AG04450 (cell line): ENCODE measurements at regions not wholly inside any gene's neighbourhood (a gene's known extent, or its start where the extent isn't known, plus 50 kb on each side); places are given as distances from the start of the nearest gene placed in this dataset.

Experiments
- CTCF ChIA-PET: fragments of 300-600, 350-600 bp; formaldehyde crosslinking; extraction: SDS; loops from one replicate; lab custom pipeline; 2022; ENCODE audit warnings: antibody characterized with exemption, inconsistent platforms; lab: Charles Lee
- POLR2A ChIA-PET: fragments of 350-600 bp; formaldehyde crosslinking; extraction: SDS; loops from one replicate; lab custom pipeline; 2021; ENCODE audit warnings: antibody characterized with exemption, inconsistent platforms; lab: Yijun Ruan, JAX
- DNase-seq: peaks from one replicate; pipeline ENCODE4 v3.0.0-alpha.2; 2011; ENCODE audit warnings: low read depth, low spot score
- H3K27ac ChIP-seq: one replicate; pipeline ENCODE4 v1.5.1; 2012; ENCODE audit warnings: low read depth, low read length, control low read depth
- H3K27me3 ChIP-seq: one replicate; pipeline ENCODE4 v1.6.0; 2012; ENCODE audit warnings: low read length; ENCODE audit not compliant: control insufficient read depth, insufficient read depth
- H3K4me3 ChIP-seq: 2 replicates; pipeline ENCODE4 v1.5.1; 2011; ENCODE audit warnings: mild to moderate bottlenecking, low read depth, low read length, control low read depth
- H3K9me3 ChIP-seq: 2 replicates; pipeline ENCODE4 v1.5.1; 2012; ENCODE audit warnings: low read length; ENCODE audit not compliant: control insufficient read depth, insufficient read depth
- CTCF ChIP-seq: IDR thresholded peaks from 2 replicates; pipeline ENCODE4 v1.5.1; 2011; ENCODE audit warnings: low read depth, low read length, control low read depth, inconsistent platforms

- no peaks in the 10 kb centered on the region for H3K9me3 ChIP-seq
- no peaks in the 10 kb centered on the region for H3K27me3 ChIP-seq
- no peak overlapping the region for H3K27ac ChIP-seq
- no peak for DNase-seq
- H3K4me3 ChIP-seq: no peak overlapping the region
- TF ChIP-seq CTCF: no peak
- CTCF ChIA-PET: no interaction called here
- POLR2A ChIA-PET: no interaction called here
Observed at GRCh38 chrX:99914635-99915034, 495.4 kb downstream of the PCDH19 start.

- no peak for TF ChIP-seq CTCF
- ChIA-PET POLR2A (no interaction called here), CTCF (no interaction called here)
- Histone ChIP-seq H3K27ac (no peak overlapping the region), H3K27me3 (no peaks in the 10 kb centered on the region), H3K4me3 (no peak overlapping the region), H3K9me3 (no peaks in the 10 kb centered on the region)
- DNase-seq: no peak
Observed at GRCh38 chrX:99913611-99914010, 496.5 kb downstream of the PCDH19 start.

GRCh38 chrX:99909946-99910345, 500.1 kb downstream of the PCDH19 start:
- Histone ChIP-seq H3K9me3 (no peaks in the 10 kb centered on the region), H3K4me3 (no peak overlapping the region), H3K27ac (no peak overlapping the region), H3K27me3 (no peaks in the 10 kb centered on the region)
- no peak for TF ChIP-seq CTCF
- CTCF ChIA-PET: no interaction called here
- POLR2A ChIA-PET: no interaction called here
- no peak for DNase-seq

- TF ChIP-seq CTCF: no peak
- CTCF ChIA-PET: no interaction called here
- no peak overlapping the region for H3K4me3 ChIP-seq
- no peak for DNase-seq
- peaks cover 7% of the 10 kb centered on the region for H3K9me3 ChIP-seq
- no peak overlapping the region for H3K27ac ChIP-seq
- H3K27me3 ChIP-seq: no peaks in the 10 kb centered on the region
- POLR2A ChIA-PET: no interaction called here
Observed at GRCh38 chrX:99901091-99901490, 509.0 kb downstream of the PCDH19 start.

GRCh38 chrX:99887918-99888317, 522.2 kb downstream of the PCDH19 start:
- Histone ChIP-seq H3K27ac (no peak overlapping the region), H3K27me3 (no peaks in the 10 kb centered on the region), H3K4me3 (no peak overlapping the region), H3K9me3 (peaks cover 2% of the 10 kb centered on the region; the same call in 1 of the 2 replicates)
- TF ChIP-seq CTCF: no peak
- ChIA-PET CTCF (interaction anchor here (0.7 kb wide), 1 partner anchor 157 kb away, joined by 4 read pairs; no protein-coding TSS in a partner anchor), POLR2A (no interaction called here)
- DNase-seq: no peak
